ENCODE measurements at regions not wholly inside any gene's neighbourhood (a gene's known extent, or its start where the extent isn't known, plus 50 kb on each side); places are given as distances from the start of the nearest gene placed in this dataset.

DNA sequence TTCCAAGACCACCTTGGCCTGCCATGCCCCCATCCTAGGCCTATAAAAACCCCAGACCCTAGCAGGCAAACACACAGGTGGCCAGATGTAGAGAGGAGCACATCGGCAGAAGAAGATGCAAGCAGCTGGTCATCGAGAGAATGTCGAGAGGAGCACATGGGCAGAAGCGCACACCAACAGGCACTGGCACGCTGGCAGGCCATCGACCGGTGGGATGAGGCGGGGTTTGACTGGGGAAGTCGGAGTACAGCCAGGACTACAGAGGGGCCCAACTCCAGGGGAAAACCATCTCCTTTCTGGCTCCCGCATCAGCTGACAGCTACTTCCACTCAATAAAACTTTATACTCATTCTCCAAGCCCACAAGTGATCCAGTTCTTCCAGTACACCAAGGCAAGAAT lies 283.1 kb upstream of the RGMB start:
- CTCF ChIA-PET = no interaction called here
- no peak for DNase-seq (ENCODE audit: extremely low spot score)
- no peak for TF ChIP-seq FOXK2 (IDR thresholded peaks at IDR 0.05)
- no peak for TF ChIP-seq SP1 (IDR thresholded peaks at IDR 0.05)
- TF ChIP-seq FOXA1 (IDR thresholded peaks at IDR 0.05) = no peak
- no peak for TF ChIP-seq LEF1 (IDR thresholded peaks at IDR 0.05; ENCODE audit: borderline replicate concordance)
- no peak for TF ChIP-seq ELF4 (IDR thresholded peaks at IDR 0.05)
- TF ChIP-seq FOXM1 (IDR thresholded peaks at IDR 0.05; ENCODE audit: borderline replicate concordance) = no peak
- TF ChIP-seq L3MBTL2 (conservative IDR thresholded peaks at IDR 0.05) = no peak
- no peak for TF ChIP-seq TARDBP (IDR thresholded peaks at IDR 0.05)
- no peak for TF ChIP-seq HDGF (IDR thresholded peaks at IDR 0.05; ENCODE audit: borderline replicate concordance)
- no peak for TF ChIP-seq CTBP1 (IDR thresholded peaks at IDR 0.05; ENCODE audit: borderline replicate concordance)
- TF ChIP-seq BHLHE40 (IDR thresholded peaks at IDR 0.05; ENCODE audit: borderline replicate concordance) = no peak
- TF ChIP-seq ARNT (IDR thresholded peaks at IDR 0.05) = no peak
- TF ChIP-seq SUZ12 (IDR thresholded peaks at IDR 0.05) = no peak
- no peak for TF ChIP-seq PKNOX1 (IDR thresholded peaks at IDR 0.05)
- TF ChIP-seq NFRKB (IDR thresholded peaks at IDR 0.05) = no peak
- TF ChIP-seq ZNF384 (IDR thresholded peaks at IDR 0.05) = no peak
- POLR2A ChIA-PET = no interaction called here

GRCh38 chr5:98492258-98492657 lies 281.2 kb upstream of the RGMB start:
- ChIA-PET CTCF (no interaction called here), POLR2A (no interaction called here)
- TF ChIP-seq HDGF (IDR thresholded peaks at IDR 0.05; ENCODE audit: borderline replicate concordance) (no peak), LEF1 (IDR thresholded peaks at IDR 0.05; ENCODE audit: borderline replicate concordance) (no peak), NFRKB (IDR thresholded peaks at IDR 0.05) (no peak), BHLHE40 (IDR thresholded peaks at IDR 0.05; ENCODE audit: borderline replicate concordance) (no peak), PKNOX1 (IDR thresholded peaks at IDR 0.05) (no peak), FOXM1 (IDR thresholded peaks at IDR 0.05; ENCODE audit: borderline replicate concordance) (no peak), CTBP1 (IDR thresholded peaks at IDR 0.05; ENCODE audit: borderline replicate concordance) (no peak), L3MBTL2 (conservative IDR thresholded peaks at IDR 0.05) (no peak), TARDBP (IDR thresholded peaks at IDR 0.05) (no peak), ARNT (IDR thresholded peaks at IDR 0.05) (no peak), FOXA1 (IDR thresholded peaks at IDR 0.05) (no peak), SP1 (IDR thresholded peaks at IDR 0.05) (no peak), FOXK2 (IDR thresholded peaks at IDR 0.05) (no peak), ELF4 (IDR thresholded peaks at IDR 0.05) (no peak)
- no peak for DNase-seq (ENCODE audit: extremely low spot score)

- TF ChIP-seq FOXK2 (IDR thresholded peaks at IDR 0.05) (no peak), CTBP1 (IDR thresholded peaks at IDR 0.05; ENCODE audit: borderline replicate concordance) (no peak), SUZ12 (IDR thresholded peaks at IDR 0.05) (no peak), BHLHE40 (IDR thresholded peaks at IDR 0.05; ENCODE audit: borderline replicate concordance) (no peak), PKNOX1 (IDR thresholded peaks at IDR 0.05) (no peak), L3MBTL2 (conservative IDR thresholded peaks at IDR 0.05) (no peak), SP1 (IDR thresholded peaks at IDR 0.05) (no peak), HDGF (IDR thresholded peaks at IDR 0.05; ENCODE audit: borderline replicate concordance) (no peak)
- CTCF ChIA-PET = no interaction called here
- POLR2A ChIA-PET = no interaction called here
- DNase-seq (ENCODE audit: extremely low spot score) = no peak
Observed at GRCh38 chr5:98497418-98497817, 276.0 kb upstream of the RGMB start.

DNA sequence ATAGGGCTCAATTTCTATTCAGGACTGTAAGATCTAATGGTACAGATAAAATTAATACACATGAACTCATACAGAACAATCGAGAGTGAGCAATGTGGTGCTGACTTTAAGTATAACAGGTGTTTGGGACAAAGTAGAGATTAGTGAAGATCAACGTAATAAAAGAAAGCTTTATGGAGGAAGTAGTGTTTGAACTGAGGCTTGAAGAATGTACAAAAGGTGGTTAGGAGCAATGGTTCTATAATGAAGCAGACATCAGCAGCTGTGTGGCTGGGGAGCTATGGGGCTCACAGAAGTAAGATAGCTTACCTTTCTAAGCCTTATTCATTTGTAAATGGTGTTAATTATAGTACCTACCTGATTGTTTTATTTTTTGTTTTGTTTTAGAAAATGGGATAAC lies 275.4 kb upstream of the RGMB start:
- no peak for TF ChIP-seq BHLHE40 (IDR thresholded peaks at IDR 0.05; ENCODE audit: borderline replicate concordance)
- no peak for TF ChIP-seq FOXK2 (IDR thresholded peaks at IDR 0.05)
- ChIA-PET POLR2A (no interaction called here), CTCF (no interaction called here)
- no peak for DNase-seq (ENCODE audit: extremely low spot score)

DNA sequence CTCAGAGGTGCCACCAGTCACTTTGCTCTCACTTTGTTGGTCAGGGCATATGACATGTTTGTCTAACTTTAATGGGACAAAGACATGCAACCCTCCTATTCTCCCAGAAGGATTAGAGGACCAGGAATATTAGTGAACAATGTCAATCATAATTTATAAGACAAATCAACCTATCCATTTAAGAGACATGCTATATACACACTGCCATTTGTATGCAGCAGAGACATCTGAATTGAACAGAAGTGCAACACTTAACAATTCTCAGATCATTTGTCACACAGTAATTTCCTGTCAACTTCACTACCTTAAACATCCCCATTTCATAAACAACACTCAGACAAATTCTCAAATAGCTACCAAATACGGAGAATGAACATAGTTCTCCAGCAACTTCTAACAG lies 273.6 kb upstream of the RGMB start:
- POLR2A ChIA-PET = no interaction called here
- CTCF ChIA-PET = no interaction called here
- no peak for DNase-seq (ENCODE audit: extremely low spot score)
- TF ChIP-seq ARNT (IDR thresholded peaks at IDR 0.05) (no peak), NFRKB (IDR thresholded peaks at IDR 0.05) (no peak), BHLHE40 (IDR thresholded peaks at IDR 0.05; ENCODE audit: borderline replicate concordance) (no peak), LEF1 (IDR thresholded peaks at IDR 0.05; ENCODE audit: borderline replicate concordance) (no peak), FOXM1 (IDR thresholded peaks at IDR 0.05; ENCODE audit: borderline replicate concordance) (no peak), L3MBTL2 (conservative IDR thresholded peaks at IDR 0.05) (no peak), HDGF (IDR thresholded peaks at IDR 0.05; ENCODE audit: borderline replicate concordance) (no peak), TARDBP (IDR thresholded peaks at IDR 0.05) (no peak), SUZ12 (IDR thresholded peaks at IDR 0.05) (no peak), SP1 (IDR thresholded peaks at IDR 0.05) (no peak), CTBP1 (IDR thresholded peaks at IDR 0.05; ENCODE audit: borderline replicate concordance) (no peak), FOXK2 (IDR thresholded peaks at IDR 0.05) (no peak), PKNOX1 (IDR thresholded peaks at IDR 0.05) (no peak), ZNF384 (IDR thresholded peaks at IDR 0.05) (no peak), FOXA1 (IDR thresholded peaks at IDR 0.05) (no peak)

DNA sequence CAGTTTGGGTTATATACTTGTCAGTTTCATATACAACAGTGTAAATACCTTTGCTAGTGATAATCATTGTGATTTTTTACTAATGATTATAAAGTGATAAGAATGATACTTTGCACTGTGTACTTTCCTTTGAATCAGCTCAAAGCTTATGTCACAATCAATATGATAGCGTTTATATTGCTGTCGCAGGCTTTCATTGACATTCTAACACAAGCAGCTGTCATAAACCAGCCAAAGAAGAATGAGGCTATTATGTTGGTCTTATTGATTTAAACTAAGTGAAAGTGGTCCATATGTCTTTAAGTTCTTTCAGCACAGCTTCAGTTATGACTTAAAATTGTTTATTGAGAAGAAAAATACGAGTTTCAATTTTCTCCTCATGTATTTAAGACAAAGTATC lies 272.7 kb upstream of the RGMB start:
- DNase-seq (ENCODE audit: extremely low spot score) = no peak
- TF ChIP-seq ELF4 (IDR thresholded peaks at IDR 0.05) (no peak), HDGF (IDR thresholded peaks at IDR 0.05; ENCODE audit: borderline replicate concordance) (no peak), L3MBTL2 (conservative IDR thresholded peaks at IDR 0.05) (no peak), FOXA1 (IDR thresholded peaks at IDR 0.05) (no peak), PKNOX1 (IDR thresholded peaks at IDR 0.05) (no peak), NFRKB (IDR thresholded peaks at IDR 0.05) (no peak)
- CTCF ChIA-PET = no interaction called here
- POLR2A ChIA-PET = no interaction called here
